Keratinocyte (primary cell): ENCODE measurements at regions not wholly inside any gene's neighbourhood (a gene's known extent, or its start where the extent isn't known, plus 50 kb on each side); places are given as distances from the start of the nearest gene placed in this dataset.

ENCODE experiments used
- CTCF ChIP-seq, 3 experiments: IDR thresholded peaks in 1 of 3; conservative IDR thresholded peaks in 1 of 3; optimal IDR thresholded peaks in 1 of 3; 2 replicates in 2 of 3; 3 replicates in 1 of 3; pipeline versions ENCODE3 to v1.5.1; 2011; ENCODE audit warnings: low read length in 3 of 3, mild to moderate bottlenecking in 3 of 3, moderate library complexity in 2 of 3, control low read depth in 1 of 3, inconsistent platforms in 1 of 3; ENCODE audit not compliant: insufficient read depth in 2 of 3; ENCODE audit errors: extremely low read depth in 1 of 3
- EZH2 ChIP-seq: IDR thresholded peaks from one replicate; pipeline ENCODE4 v1.6.1; 2012; ENCODE audit warnings: inconsistent platforms, mild to moderate bottlenecking, low read length, moderate library complexity

- TF ChIP-seq CTCF (optimal IDR thresholded peaks at IDR 0.05 in 1 of 3, IDR thresholded peaks at IDR 0.05 in 1 of 3, conservative IDR thresholded peaks at IDR 0.05 in 1 of 3; ENCODE audit: extremely low read depth in 1 of 3, insufficient read depth in 2 of 3, low read length in 3 of 3) (no peak), EZH2 (no peak)
These were observed 138.1 kb downstream of the NOC3L start for GRCh38 chr10:94224656-94225055.
